C4-2B (cell line): ENCODE measurements at regions not wholly inside any gene's neighbourhood (a gene's known extent, or its start where the extent isn't known, plus 50 kb on each side); places are given as distances from the start of the nearest gene placed in this dataset.

Source experiments
- ZFX ChIP-seq: fragments of 450-650 bp; IDR thresholded peaks from 2 replicates; pipeline ENCODE4 v1.6.1; 2017
- TF ChIP-seq, protein P1 (sequence below): fragments of 450-650 bp; conservative IDR thresholded peaks from 2 replicates; pipeline ENCODE4 v1.5.1; 2017; ENCODE audit warnings: mild to moderate bottlenecking

DNA sequence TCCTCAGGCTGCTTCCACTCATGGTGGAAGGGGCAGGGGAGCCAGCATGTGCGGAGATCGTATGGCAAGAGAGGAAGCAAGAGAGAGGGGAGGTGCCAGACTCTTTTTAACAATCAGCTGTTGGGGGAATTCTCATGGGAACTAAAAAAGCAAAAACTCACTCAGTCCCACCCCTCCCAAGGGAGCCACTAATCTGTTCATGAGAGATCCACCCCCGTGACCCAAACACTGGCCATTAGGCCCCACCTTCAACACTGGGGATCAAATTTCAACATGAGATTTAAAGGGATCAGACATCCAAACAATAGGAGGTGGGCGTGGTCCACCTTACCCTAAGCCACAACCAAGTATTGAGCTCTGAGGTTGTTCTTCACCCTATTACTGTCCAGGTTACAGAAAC is 375.1 kb downstream of the GRIN2B start:
- TF ChIP-seq, protein P1, sequence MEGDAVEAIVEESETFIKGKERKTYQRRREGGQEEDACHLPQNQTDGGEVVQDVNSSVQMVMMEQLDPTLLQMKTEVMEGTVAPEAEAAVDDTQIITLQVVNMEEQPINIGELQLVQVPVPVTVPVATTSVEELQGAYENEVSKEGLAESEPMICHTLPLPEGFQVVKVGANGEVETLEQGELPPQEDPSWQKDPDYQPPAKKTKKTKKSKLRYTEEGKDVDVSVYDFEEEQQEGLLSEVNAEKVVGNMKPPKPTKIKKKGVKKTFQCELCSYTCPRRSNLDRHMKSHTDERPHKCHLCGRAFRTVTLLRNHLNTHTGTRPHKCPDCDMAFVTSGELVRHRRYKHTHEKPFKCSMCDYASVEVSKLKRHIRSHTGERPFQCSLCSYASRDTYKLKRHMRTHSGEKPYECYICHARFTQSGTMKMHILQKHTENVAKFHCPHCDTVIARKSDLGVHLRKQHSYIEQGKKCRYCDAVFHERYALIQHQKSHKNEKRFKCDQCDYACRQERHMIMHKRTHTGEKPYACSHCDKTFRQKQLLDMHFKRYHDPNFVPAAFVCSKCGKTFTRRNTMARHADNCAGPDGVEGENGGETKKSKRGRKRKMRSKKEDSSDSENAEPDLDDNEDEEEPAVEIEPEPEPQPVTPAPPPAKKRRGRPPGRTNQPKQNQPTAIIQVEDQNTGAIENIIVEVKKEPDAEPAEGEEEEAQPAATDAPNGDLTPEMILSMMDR = no peak
- no peak for TF ChIP-seq ZFX
